Left hindlimb (tissue), 1 donor: ENCODE measurements at regions not wholly inside any gene's neighbourhood (a gene's known extent, or its start where the extent isn't known, plus 50 kb on each side); places are given as distances from the start of the nearest gene placed in this dataset.
A peak's percentile ranks its signal among the peaks of the same experiment; 100 is the strongest.

Source experiments
- DNase-seq: peaks from one replicate; pipeline ENCODE4 v3.0.0-alpha.2; 2018

- DNase-seq: no peak
Measured at GRCh38 chr3:68290333-68290732, 635.9 kb upstream of the SUCLG2 start.

DNA sequence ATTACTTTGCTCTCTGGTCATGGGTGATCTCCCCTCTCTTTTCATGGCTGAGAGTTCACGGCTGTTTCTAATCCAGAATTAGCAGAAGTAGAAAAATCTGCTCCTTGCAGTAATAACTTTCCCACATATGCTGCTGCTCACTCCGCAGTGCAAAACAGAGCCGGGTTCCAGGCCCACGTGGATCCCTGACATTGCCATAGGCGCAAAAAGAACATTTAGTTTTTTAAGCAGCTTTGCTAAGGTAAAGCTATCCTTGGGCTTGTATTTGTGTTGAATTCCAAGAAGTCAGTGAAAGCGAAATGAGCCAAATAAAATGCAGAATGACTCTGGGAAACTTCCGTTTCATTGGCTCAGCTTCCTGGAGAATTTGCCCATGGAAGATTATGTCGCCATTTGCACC, 633.7 kb upstream of the SUCLG2 start:
- peak; percentile 56 for DNase-seq

DNA sequence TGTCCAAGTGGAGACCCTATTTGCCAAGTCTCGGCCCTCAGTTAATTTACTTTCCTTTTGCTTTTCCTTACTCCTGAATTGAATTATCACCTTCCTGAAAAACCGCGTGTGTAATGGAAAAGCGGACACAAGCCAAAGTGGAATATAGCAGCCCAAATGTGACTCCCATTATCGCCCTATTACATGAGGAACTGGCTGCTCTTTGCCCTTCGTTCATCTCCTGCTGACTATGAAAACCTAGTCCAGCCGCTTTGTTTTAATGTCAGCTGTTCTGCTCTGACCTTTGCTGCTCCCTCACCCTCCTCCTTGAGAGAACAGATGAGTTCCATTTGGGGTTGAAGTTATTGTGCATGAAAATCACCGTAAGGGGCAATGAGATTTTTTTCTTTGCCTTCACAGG, 632.7 kb upstream of the SUCLG2 start:
- DNase-seq: peak; percentile 71

- DNase-seq: peak; percentile 40
Measured at GRCh38 chr3:68274286-68274685, 619.9 kb upstream of the SUCLG2 start.

DNA sequence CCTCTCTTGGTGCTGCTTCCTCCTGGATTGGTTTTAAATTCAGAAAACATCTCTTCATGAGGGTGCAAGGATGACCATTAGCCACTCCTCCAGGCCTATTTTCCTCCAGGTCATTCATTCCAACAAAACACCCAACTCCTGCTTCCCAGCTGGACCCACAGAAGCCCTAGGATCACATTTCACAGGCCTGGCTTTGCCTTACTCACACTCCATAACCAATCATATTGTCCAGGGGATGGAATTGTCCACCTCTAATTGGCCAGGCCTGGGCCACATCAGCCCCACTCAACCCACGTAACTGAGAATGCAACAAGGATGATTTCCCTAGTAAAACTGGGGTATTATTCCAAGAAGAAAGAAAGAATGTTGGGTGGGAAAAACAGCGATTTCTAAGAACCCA, 616.7 kb upstream of the SUCLG2 start:
- no peak for DNase-seq

- DNase-seq: no peak
Measured at GRCh38 chr3:68256635-68257223, 602.3 kb upstream of the SUCLG2 start.

DNA sequence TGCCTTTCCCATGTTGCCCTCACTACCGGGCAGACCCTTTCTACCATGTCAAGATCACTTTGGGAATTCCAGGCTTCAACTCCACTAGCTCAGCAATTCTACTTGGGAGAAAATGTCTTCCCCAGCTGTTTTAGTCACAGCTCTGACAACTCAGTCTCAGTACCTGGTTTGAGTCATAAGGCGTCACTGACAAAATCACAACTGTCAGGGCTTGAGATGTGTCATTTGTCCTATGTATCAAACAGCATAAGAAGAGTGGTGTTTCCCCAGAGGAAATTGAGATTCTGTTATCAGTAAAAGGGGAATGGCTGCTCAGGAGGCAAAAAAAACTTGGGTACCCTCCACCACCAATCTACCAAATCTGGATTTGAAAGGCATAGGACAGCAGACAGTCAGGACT, 594.9 kb upstream of the SUCLG2 start:
- DNase-seq: no peak

GRCh38 chr3:68242606-68243005, 588.2 kb upstream of the SUCLG2 start:
- no peak for DNase-seq

GRCh38 chr3:68239542-68239941, 585.1 kb upstream of the SUCLG2 start:
- DNase-seq: no peak

GRCh38 chr3:68234076-68234780, 579.8 kb upstream of the SUCLG2 start:
- DNase-seq: no peak

- DNase-seq: no peak
Measured at GRCh38 chr3:68228856-68229255, 574.4 kb upstream of the SUCLG2 start.

DNA sequence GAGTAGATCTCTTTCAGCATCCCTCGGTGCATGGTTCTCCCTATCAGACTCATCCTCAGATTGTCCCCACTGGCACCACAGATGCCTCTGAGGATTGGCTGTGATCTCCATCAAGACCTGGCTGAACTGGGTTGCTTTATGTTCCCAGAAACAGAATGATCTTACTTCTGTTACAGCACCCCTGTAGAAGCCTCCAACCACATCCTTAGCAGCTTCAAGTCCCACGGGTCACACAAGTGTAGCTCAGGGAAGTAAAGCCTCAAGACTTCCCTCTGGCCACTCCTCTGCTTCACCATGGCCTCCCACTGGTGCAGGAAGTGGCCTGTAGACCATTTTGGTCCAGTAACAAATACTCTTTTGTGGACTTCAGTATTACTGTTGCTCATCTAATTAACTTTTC, 566.4 kb upstream of the SUCLG2 start:
- no peak for DNase-seq

- DNase-seq: no peak
Measured at GRCh38 chr3:68211637-68212036, 557.2 kb upstream of the SUCLG2 start.

DNA sequence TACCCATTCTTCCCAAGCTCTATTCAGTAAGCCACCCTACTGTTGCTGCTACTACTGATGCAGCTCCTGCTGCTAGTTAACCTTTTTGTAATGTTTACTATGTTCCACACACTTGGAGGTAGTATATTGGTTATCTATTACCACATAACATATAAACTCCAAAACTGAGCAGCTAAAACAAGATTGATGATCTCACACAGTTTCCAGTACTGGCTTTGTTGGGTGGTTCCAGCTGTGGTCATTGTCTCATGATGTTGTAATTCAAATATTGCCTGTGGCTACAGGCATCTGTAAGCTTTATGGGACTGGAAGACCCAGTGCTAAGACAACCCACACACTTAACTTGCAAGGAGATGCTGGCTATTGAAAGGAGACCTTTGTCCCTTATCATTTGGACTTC, 556.2 kb upstream of the SUCLG2 start:
- DNase-seq: no peak

- no peak for DNase-seq
Measured at GRCh38 chr3:68207327-68207726, 552.9 kb upstream of the SUCLG2 start.

GRCh38 chr3:68206524-68207117, 552.2 kb upstream of the SUCLG2 start:
- no peak for DNase-seq

GRCh38 chr3:68186733-68187132, 532.3 kb upstream of the SUCLG2 start:
- no peak for DNase-seq

- no peak for DNase-seq
Measured at GRCh38 chr3:68176600-68176999, 522.2 kb upstream of the SUCLG2 start.

- no peak for DNase-seq
Measured at GRCh38 chr3:68173012-68173634, 518.7 kb upstream of the SUCLG2 start.

DNA sequence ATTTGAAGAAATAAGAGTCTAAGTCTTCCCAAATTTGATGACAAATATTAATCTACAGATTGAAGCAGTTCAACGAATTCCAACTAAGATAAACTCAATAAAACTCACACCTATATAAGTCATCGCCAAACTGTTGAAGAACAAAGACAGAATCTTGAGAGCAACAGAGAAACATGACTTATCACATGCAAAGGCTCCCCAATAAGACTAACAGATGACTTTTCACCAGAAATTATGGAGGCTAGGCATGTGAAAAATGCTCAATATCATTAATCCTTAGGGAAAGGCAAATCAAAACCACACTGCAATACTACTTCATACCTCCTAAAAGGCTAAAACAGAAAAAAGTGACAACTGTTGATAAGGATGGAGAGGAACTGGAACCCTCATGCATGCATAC, 517.6 kb upstream of the SUCLG2 start:
- DNase-seq: no peak

GRCh38 chr3:68163968-68164367, 509.6 kb upstream of the SUCLG2 start:
- DNase-seq: no peak

- no peak for DNase-seq
Measured at GRCh38 chr3:68163062-68163461, 508.6 kb upstream of the SUCLG2 start.

DNA sequence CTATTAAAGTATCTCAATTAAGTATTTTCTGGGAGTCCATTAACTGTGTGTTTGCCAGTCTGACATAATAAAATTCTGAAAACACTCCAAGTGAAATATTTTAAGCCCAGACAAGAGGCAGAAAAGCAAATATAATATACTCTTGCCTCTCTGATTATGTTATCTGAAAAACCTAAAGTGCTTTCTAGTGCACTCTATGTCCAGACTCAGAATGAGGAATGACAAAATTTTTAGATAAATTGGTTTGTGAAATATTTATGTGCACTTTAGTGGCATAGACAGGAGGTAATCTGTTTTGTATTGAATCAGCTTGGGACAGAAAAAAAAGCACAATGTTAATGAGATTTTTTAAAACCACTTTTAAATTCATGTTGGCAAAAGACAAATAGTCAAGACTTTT, 508.2 kb upstream of the SUCLG2 start:
- DNase-seq: no peak

DNA sequence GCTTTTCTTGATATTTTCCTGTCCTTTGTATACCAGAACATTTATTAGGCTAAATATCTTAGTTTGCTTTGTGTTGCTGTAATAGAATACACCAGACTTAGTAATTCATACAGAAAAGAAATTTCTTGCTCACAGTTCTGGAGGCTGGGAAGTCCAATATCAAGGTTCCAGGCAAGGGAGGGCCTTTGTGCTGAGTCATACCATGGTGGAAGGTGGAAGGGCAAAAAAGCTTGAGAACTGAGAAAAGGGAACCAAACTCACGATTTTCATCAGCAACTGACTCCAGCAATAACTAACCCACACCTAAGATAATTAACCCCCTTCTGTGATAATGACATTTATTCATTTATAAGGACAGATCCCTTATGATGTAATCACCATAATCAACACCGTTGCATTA, 496.9 kb upstream of the SUCLG2 start:
- no peak for DNase-seq
